ENCODE measurements at regions not wholly inside any gene's neighbourhood (a gene's known extent, or its start where the extent isn't known, plus 50 kb on each side); places are given as distances from the start of the nearest gene placed in this dataset.

GRCh38 chr4:177574446-177574845 lies 132.2 kb upstream of the AGA start:
- no peak for DNase-seq

- no peak for DNase-seq
Measured at GRCh38 chr4:177579649-177580048, 137.4 kb upstream of the AGA start.

GRCh38 chr4:177582992-177583391 lies 140.8 kb upstream of the AGA start:
- no peak for DNase-seq

DNA sequence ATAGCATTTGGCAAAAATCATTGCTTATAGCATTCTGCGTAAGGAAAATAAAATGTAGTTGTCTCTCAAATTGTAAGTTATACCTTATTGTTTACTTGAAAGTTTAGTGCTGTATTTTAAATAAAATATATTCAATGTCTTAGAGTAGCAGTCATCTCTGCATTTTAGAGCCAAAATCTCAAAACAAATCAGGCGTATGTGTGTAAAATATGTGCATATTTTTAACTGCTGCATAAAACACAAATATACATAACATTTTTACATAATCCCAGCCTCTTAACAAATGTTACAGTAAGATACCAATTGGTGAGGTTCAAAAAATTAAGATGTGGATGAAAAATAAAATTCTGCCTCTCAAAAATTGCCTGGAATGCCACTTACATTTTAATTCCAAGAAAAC lies 145.8 kb upstream of the AGA start:
- DNase-seq, result no peak

GRCh38 chr4:177595386-177595785 lies 153.1 kb upstream of the AGA start:
- no peak for DNase-seq

- DNase-seq, result no peak
Measured at GRCh38 chr4:177596035-177596434, 153.8 kb upstream of the AGA start.

- no peak for DNase-seq
Measured at GRCh38 chr4:177596991-177597390, 154.8 kb upstream of the AGA start.

GRCh38 chr4:177605252-177605651 lies 163.0 kb upstream of the AGA start:
- DNase-seq, result no peak

GRCh38 chr4:177607111-177607573 lies 164.9 kb upstream of the AGA start:
- DNase-seq, result no peak

DNA sequence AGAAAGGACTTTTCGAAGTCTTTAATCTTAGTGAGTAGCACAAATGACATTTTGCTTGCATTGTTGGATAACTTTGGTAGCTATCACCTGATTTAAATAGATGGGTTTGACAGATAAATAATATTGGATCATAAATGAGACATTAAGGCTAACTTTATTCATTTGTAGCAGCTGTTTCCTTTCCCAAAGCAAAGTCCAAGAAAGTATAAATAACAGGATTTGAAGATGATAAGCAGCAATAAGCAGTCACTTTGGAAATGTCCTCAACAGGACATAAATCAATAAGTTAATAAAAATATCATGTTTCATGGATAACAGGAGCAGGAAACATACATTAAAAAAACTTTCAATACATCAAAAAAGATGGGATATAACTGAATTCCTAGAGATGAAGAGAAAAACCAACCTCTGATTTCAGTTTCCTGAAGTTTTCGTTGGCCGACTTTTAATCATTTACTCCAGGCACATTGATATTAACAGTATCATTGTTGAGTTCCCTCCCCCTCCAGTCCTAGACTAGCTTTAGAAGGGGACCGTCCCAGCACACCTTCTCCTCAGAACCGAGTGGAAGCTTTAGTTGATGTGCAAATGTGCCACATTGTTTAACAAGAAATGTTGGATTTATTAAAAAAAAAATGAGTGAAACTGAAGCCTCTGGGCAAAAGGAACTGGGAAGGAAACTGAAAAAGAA lies 169.9 kb upstream of the AGA start:
- no peak for DNase-seq

GRCh38 chr4:177612684-177613083 lies 170.4 kb upstream of the AGA start:
- no peak for DNase-seq

DNA sequence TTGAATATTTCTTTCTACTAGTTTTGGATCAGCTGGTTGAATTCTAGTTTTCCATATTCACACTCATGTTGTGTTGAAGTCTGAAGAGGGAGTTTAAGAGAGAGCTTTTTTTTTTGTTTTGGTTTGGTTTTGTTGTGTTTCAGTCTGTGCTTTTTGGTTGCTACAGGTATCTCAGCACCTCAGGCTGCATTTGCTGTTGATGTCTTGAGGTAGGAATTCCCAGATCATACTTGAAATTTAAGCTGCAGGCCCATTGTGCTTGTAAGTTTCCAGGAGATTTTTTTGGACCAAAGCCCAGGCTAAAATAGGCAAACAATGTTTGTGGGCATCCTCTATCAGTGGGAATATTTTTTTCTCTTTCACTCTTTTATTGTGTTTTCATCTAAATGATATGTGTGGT lies 190.2 kb upstream of the AGA start:
- DNase-seq, result no peak

DNA sequence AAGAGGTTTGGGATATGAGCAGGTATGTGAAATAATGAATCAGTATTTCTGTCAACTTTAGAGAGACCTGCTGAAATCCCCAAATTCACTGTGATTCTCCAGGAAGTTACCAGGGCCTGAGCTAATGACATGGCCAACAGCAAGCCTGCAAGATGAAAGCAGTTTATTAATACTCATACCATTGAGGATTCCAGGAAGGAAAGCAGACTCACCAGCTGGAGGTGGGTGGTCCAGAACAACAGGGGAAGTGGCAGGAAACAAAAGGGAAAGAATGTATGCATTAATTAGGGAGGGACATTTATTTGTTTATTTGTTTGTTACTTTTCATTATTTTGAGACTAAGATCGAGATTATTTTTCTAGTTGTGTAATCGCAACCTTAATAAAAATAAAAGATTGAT lies 196.6 kb upstream of the AGA start:
- DNase-seq, result no peak

- DNase-seq, result no peak
Measured at GRCh38 chr4:177640864-177641263, 198.6 kb upstream of the AGA start.

- no peak for DNase-seq
Measured at GRCh38 chr4:177660223-177660622, 218.0 kb upstream of the AGA start.

GRCh38 chr4:177667687-177668086 lies 225.4 kb upstream of the AGA start:
- no peak for DNase-seq

DNA sequence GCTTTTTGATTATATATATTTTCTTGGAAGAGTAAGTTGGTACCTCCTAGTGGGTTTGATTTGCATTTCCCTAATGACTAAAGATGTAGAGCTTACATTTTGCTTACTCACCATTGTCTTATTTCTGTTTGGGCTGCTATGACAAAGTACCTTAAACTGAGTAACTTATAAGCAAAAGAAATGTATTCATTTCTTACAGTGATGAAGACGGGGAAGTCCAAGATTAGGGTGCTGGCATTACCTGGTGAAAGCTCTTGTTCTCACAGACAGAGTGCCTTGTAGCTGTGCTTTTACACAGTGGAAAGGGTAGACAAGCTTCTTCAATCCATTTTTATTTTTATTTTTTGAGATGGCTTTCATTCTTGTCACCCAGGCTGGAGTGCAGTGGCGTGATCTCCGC lies 229.2 kb upstream of the AGA start:
- no peak for DNase-seq

- DNase-seq, result no peak
Measured at GRCh38 chr4:177671845-177672244, 229.6 kb upstream of the AGA start.

GRCh38 chr4:177673985-177674489 lies 231.8 kb upstream of the AGA start:
- no peak for DNase-seq

- DNase-seq, result no peak
Measured at GRCh38 chr4:177680308-177680707, 238.1 kb upstream of the AGA start.

- DNase-seq, result no peak
Measured at GRCh38 chr4:177681902-177682301, 239.7 kb upstream of the AGA start.

DNA sequence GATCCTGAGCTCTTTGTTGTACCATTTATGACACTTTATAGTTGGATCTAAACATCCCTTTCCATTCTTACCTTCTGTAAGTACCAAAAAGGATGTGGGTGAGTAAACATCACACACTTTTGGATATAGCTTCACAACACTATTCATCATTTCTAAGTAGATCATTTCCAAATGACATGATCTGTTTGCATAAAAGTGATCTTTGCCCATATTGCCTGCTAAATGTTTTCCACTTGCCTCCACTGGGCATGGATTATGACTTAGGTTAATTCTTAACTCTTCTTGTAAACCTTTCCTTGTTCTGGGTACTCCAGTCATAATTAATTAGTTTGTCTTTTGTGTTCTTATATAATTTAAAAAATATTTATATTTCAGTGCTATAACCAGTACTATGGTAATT lies 244.9 kb upstream of the AGA start:
- DNase-seq, result no peak

DNA sequence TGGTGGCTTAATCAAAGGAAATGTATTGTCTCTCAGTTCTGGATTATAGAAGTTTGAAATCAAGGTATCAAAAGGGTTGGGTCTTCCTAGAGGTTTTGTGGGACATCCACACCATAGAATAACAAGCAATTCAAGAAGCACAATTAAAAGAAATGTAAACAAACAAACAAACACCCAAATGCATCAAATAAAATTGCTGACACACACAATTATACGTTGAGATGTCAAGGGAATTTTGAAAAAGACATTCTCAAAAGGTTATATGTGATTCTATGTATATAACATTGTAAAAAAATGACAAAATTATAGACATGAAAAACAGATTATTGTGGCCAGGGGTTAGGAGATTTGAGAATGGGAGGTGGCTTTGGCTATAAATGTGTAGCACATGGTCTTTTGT lies 250.7 kb upstream of the AGA start:
- DNase-seq, result no peak

DNA sequence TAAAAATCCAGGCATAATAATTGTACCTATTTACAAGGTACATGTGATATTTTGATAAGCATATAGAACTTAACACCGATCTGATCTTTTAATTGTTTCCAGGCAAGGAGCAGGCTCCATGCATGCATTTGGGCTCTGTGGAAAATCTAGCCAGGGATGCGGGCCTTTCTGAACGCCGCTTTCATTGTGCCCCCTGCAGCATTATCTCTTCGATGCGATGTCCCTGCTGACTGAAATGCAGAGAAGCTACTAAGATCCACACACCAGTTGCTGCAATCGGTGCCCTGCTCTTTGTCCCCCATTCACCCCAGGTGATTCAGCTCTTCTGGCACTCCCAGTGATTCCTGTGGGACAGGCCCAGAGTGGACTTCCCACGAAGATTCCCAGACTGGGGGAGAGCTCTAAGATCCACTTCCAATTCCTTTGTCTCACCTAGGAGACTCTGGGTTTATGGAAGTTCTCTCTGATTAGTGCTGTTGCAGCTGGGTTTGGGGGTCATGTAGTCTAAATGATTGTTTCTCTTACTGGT lies 254.3 kb upstream of the AGA start:
- no peak for DNase-seq
